ENCODE measurements at regions not wholly inside any gene's neighbourhood (a gene's known extent, or its start where the extent isn't known, plus 50 kb on each side); places are given as distances from the start of the nearest gene placed in this dataset.
A peak's percentile ranks its signal among the peaks of the same experiment; 100 is the strongest.

DNA sequence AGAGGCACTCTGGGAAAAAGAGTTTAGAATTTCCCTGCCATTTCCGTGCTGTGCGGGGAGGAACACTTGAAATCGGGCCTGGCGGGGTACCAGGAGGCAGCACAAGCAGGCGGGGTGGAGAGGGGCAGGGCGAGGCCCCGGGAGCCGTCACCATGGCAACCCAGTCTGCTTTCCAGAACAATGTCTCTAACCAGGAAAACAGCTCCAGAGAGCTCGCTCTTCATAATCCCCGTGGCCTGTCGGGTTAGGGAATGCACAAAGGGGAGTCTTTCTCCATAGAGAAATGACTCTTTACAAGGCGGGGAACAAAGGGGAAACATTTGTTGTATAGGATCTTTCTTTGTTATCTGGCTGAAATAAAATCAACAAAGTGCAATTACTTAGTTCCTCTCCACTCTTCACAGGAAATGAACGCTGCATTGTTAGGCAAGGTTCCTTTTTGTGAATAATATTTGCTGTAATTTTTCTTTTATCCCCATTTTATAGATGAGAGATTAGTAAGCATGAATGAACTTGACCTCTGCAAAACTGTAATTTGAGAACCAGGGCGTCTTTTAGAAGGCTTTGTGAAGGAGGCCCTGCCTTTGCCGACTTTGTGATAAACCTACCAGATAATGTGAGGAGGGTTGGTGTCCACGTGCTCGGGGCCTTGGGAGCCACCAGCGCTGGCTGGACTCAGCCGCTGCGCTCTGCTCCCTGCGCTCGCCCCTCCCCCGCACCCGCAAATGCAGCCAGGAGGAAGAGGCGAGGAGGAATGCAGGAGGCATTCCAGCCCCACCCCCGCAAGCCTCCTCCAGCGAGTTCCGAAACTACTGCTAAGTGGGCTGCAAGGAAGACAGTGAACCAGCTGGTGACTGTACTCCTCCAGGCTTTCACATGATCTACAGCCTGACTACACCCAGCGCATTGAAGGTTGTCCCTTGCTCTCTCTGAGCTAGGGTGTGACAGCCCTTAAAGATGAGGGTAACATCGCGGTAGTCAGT lies 105.2 kb upstream of the ATF7IP start:
- peak; percentile 3 to 16 for DNase-seq
- TF ChIP-seq POLR2A (IDR thresholded peaks at IDR 0.05; ENCODE audit: low read length) (no peak), GATA1 (IDR thresholded peaks at IDR 0.05; ENCODE audit: low read depth, low read length) (no peak)

DNA sequence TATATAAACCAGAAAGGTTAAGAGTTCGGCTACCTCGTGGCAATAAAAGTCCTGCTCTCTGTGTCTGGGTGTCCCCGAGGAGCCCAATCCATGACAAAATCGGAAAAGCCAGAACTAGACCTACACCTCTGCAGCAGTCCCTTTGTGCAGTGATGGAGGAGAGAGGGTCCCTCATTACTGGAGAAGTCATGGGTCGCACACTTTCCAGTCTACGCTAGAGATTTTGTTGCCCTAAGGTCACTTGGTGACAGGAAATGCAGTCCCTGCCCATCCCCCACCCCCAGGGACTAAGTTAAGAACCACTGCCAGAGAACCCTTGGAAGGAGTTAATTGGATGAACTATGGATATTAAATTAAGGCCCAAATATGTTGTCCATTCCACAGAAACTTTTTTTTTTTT lies 104.4 kb upstream of the ATF7IP start:
- DNase-seq: no peak
- TF ChIP-seq POLR2A (IDR thresholded peaks at IDR 0.05; ENCODE audit: low read length): no peak
- TF ChIP-seq GATA1 (IDR thresholded peaks at IDR 0.05; ENCODE audit: low read depth, low read length): no peak

DNA sequence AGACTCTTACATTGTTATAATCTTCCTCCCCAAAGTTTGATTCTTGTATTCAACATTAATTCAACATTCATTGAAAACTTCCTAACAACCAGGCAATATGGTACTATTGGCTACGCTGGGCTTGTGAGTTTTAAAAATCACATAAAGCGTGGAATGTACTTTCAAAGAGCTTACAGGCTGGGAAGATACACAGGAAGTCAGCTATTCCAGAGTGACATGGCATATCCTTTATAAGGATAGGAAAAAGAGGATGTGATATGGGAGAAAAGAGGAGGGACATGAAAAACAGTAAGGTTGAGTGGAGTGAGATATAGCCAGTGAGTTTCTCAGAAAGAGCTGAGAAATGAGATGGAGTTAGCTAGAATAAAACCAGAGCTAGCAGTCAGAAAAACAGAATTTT lies 103.6 kb upstream of the ATF7IP start:
- TF ChIP-seq POLR2A (IDR thresholded peaks at IDR 0.05; ENCODE audit: low read length): no peak
- TF ChIP-seq GATA1 (IDR thresholded peaks at IDR 0.05; ENCODE audit: low read depth, low read length): no peak
- no peak for DNase-seq

DNA sequence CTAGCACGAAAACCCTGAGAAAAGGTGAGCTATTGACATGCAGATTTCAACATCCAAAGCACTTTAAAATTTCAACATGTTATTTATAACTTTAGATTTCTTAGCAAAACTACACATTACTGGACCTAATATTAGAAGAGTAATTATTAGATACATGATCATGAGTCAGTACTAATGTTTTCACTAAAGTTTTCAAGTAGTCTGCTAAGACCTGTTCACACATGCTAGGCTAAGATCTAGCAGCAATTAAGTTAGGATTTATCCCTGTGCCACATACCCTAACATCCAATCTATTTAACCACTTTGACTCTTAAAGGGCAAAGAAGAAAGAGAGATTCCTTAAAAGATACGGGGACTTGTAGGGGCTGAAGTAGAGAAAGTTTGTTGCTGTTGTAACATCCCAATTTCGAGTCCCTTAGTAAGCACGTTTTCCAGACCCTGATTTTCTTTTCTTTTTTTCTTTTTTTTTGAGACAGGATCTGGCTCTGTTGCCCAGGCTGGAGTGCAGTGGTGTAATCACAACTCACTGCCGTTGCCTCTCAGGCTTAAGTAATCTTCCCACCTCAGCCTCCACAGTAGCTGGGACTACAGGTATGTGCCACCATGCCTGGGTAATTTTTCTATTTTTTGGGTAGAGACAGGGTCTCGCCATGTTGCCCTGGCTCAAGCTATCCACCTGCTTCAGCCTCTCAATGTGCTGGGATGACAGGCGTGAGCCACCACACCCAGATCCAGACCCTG lies 102.5 kb upstream of the ATF7IP start:
- DNase-seq: no peak
- TF ChIP-seq GATA1 (IDR thresholded peaks at IDR 0.05; ENCODE audit: low read depth, low read length) (no peak), POLR2A (IDR thresholded peaks at IDR 0.05; ENCODE audit: low read length) (no peak)

DNA sequence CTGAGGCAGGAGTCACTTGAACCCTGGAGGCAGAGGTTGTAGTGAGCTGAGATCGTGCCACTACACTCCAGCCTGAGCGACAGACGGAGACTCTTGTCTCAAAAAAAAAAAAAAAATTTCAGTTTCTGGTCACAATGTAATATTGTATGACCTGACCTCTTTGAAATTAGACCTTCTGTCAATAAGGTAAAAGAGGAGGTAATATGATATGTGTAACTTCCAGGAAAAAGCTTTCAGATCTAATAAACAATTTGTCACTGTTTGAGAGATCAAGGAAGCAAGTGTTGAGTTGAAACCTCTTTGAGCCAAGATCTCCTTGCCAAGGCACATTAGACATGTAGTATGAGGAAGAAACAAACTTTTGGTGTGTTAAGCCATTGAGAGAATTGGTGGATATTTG lies 101.7 kb upstream of the ATF7IP start:
- TF ChIP-seq GATA1 (IDR thresholded peaks at IDR 0.05; ENCODE audit: low read depth, low read length) (no peak), POLR2A (IDR thresholded peaks at IDR 0.05; ENCODE audit: low read length) (no peak)
- DNase-seq: no peak

DNA sequence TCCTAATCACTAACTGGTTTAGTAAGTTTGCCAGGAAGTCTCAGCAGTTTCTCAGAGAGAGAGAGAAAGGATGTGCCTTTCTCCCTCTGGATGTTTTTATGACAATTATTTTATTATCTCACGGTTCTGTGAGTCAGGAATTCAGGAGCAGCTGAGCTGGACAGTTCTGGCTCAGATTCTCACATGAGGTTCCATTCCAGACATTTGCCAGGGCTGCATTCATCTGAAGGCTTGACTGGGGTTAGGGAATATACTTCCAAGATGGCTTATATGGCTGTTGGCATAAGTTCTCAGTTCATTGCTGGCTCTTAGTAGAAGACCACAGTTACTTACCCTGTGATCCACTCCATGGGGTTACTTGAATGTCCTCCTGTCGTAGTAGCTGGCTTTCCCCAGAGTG lies 101.2 kb upstream of the ATF7IP start:
- TF ChIP-seq POLR2A (IDR thresholded peaks at IDR 0.05; ENCODE audit: low read length) (no peak), GATA1 (IDR thresholded peaks at IDR 0.05; ENCODE audit: low read depth, low read length) (no peak)
- DNase-seq: peak in 1 of 2 experiments; percentile 3

DNA sequence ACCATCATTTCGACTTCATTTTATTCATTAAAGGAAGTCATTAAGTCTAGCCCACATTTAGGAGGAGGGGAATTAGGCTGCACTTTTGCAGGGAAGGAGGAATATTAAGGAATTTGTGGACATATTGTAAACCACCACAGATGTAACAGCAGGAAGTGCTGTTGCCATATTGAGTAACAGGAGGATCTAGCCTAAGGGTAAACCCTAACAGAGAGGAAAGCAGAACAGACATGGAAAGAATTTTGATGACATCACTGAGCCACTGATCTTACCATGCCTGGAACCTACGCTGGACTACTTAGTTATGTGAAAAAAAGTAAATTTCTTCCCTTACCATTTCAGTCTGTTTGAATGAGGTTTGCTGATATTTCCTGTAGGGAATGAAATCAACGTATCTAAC lies 100.7 kb upstream of the ATF7IP start:
- TF ChIP-seq POLR2A (IDR thresholded peaks at IDR 0.05; ENCODE audit: low read length): no peak
- no peak for TF ChIP-seq GATA1 (IDR thresholded peaks at IDR 0.05; ENCODE audit: low read depth, low read length)
- DNase-seq: no peak

DNA sequence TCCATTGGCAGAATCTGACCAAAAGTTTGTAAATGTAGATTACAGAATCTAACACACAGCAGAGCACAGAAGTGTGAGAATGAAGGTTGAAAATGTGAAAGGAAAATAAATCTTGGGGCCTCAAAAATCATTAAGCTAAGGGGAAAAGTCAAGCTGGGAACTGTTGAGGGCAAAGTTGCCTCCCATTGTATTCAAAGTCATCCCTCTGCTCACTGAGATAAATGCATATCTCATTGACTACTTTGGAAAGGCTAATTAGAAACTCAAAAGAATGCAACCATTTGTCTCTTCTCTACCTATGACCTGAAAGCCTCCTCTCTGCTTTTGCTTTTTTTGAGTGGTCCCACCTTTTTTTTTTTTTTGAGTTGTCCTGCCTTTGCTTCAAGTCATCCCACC lies 97.4 kb upstream of the ATF7IP start:
- TF ChIP-seq GATA1 (IDR thresholded peaks at IDR 0.05; ENCODE audit: low read depth, low read length): no peak
- no peak for TF ChIP-seq POLR2A (IDR thresholded peaks at IDR 0.05; ENCODE audit: low read length)

DNA sequence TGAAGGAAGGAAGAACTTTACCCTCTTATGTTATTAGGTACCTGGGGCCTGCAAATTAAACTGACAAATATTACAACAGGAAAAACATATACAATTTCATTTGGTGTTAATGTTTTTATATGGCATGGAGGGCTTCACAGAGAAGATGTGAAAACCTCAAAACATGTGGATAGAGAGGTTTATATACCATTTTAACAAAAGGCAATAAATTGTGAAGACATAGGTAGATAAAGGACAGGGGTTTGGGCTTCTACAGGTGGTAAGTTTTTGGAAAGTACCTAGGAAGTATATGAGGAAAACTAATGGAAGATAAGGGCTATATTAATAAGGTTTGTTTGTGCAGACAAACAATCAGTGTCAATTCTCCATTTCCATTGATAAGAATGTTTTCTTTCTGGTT lies 95.1 kb upstream of the ATF7IP start:
- TF ChIP-seq POLR2A (IDR thresholded peaks at IDR 0.05; ENCODE audit: low read length): no peak
- no peak for TF ChIP-seq GATA1 (IDR thresholded peaks at IDR 0.05; ENCODE audit: low read depth, low read length)
- DNase-seq: no peak

More for the DNA sequence above, 97.4 kb upstream of the ATF7IP start:
- no peak for DNase-seq

DNA sequence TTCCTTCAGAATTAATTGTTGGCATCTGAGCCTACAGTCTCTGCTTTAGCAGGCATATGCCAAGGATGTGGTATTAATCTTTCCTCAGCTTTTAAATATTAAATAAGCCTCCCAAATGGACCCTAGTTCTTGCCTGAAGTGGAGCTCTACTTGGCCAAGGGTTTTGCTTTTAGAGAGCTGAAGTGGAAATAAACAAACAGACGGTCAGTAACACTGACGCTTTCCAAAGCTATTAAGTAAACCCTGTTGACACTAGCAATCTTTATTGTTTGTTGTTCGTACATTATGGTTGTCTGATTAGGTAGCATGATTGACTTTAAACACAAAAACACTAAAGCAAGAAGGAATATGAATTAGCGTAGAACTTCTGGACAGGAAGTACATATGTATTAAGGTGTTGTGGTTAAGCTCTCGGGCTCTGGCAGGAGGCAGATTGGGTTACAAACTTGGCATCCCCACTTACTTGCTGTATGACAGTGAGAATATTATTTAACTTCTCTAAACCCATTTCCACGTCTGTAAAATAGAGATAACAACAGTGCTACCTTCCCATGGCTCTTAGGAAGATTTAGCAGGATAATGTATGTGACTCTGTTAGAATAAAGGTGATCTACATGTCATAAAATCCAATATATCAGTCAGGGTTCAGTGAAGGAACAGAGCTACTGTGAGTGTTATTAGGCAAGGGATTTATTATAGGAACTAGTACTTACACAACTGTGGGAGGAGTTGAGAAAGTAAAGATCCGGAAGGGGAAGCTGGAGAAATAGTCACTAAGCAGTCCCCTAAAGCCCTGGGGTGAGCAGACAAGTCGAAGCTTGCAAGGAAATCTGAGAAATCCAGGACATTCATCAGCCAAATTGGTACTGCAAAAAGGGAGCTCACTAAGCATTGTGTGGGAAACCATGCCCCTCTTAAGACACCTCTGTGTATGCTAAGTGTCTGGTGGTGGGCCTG lies 92.2 kb upstream of the ATF7IP start:
- TF ChIP-seq POLR2A (IDR thresholded peaks at IDR 0.05; ENCODE audit: low read length) (no peak), GATA1 (IDR thresholded peaks at IDR 0.05; ENCODE audit: low read depth, low read length) (no peak)
- DNase-seq: no peak

DNA sequence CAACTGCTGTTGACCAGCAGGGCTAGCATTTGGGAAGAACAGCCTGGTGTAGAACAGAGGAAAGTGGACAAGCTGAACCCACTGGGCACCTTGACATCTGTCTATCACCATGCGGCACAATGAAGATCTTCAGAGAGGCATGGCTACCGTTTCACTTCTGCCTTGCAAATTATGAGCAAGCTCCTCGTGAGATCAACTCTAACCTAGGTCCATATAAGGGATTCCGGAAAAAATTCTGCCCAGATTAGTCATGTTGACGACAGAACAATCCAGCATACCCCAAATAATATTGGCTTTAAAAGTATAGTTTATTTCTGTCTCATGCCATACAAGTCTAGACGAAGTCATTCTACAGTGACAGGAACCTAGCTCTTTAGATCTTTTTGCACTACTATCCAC lies 91.6 kb upstream of the ATF7IP start:
- TF ChIP-seq GATA1 (IDR thresholded peaks at IDR 0.05; ENCODE audit: low read depth, low read length): no peak
- TF ChIP-seq POLR2A (IDR thresholded peaks at IDR 0.05; ENCODE audit: low read length): no peak
- DNase-seq: no peak

DNA sequence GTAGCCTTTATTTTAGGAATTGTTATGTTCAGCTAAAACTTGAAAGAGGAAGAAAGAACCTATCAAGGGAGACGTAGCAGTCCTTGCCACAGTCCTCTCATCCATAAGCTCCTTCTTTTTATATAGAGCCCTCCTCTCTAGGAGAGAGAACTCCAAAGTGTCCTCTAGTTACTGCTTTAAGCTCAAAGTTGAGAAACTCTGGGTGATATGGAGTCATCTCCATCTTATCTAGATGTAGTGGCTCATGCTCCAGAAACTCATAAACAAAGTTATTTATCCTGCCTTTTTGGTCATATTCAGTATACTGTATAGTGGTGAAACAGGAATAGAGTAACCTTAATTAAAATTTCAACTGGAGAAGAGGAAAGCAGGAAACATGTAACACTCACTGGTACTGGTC lies 90.4 kb upstream of the ATF7IP start:
- DNase-seq: no peak
- no peak for TF ChIP-seq POLR2A (IDR thresholded peaks at IDR 0.05; ENCODE audit: low read length)
- no peak for TF ChIP-seq GATA1 (IDR thresholded peaks at IDR 0.05; ENCODE audit: low read depth, low read length)

DNA sequence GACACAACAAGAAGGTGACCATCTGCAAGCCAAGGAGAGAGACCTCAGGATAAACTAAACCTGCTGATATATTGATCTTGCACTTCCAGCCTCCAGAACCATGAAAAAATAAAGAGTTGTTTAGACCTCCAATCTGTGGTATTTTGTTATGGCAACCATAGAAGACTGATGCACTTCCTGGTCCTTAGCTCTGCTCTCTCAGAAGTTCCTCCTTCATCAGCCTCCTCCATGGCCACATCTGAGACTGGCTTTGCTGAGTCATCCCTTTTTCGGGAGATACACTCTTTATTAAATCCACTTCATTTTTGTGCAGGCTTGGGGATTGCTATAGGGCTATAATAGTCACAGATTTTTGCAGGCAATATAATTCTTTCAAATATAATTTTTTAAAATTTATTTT lies 89.6 kb upstream of the ATF7IP start:
- DNase-seq: no peak
- no peak for TF ChIP-seq POLR2A (IDR thresholded peaks at IDR 0.05; ENCODE audit: low read length)
- no peak for TF ChIP-seq GATA1 (IDR thresholded peaks at IDR 0.05; ENCODE audit: low read depth, low read length)
